Loucy (cell line): ENCODE measurements at regions not wholly inside any gene's neighbourhood (a gene's known extent, or its start where the extent isn't known, plus 50 kb on each side); places are given as distances from the start of the nearest gene placed in this dataset.

Experiments
- CTCF ChIP-seq: fragments of 200-600 bp; sonication (generic); conservative IDR thresholded peaks from 2 replicates; pipeline ENCODE4 v1.5.1; 2014; ENCODE audit warnings: mild to moderate bottlenecking, antibody characterized with exemption, low read length
- EZH2phosphoT487 ChIP-seq: fragments of 200-600 bp; IDR thresholded peaks from 2 replicates; pipeline ENCODE4 v1.6.1; 2018; ENCODE audit warnings: antibody characterized with exemption, mild to moderate bottlenecking, moderate library complexity, borderline replicate concordance

DNA sequence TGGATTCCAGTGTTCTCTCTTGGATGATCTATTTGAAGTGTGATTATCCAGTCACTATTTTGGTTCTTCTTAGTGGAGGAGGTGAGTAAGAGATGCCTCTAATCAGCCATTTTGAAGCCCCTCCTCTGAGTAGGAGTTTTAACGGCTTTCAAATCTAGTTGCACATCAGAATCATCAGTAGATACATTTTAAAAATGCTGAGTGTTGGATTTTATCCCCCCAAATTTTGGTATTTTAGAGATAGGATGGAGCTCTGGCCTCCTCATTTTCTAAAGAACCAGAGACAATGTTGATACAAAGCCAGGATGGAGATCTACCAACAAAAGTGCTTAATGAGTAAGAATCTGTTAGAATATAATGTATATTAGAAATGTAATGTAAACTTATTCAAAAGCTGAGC is 1061.0 kb upstream of the WWC1 start:
- TF ChIP-seq CTCF (no peak), EZH2phosphoT487 (no peak)
